IgD-negative memory B cell (primary cell): ENCODE measurements at regions not wholly inside any gene's neighbourhood (a gene's known extent, or its start where the extent isn't known, plus 50 kb on each side); places are given as distances from the start of the nearest gene placed in this dataset.

ENCODE experiments used
- H3K27ac Mint-ChIP-seq, 3 donors: one replicate each; pipeline ENCODE4 v1.8.0; 2020 to 2022; ENCODE audit warnings: mild to moderate bottlenecking in 3 of 3, mixed read lengths in 3 of 3, moderate library complexity in 1 of 3
- H3K27me3 Mint-ChIP-seq: one replicate; pipeline ENCODE4 v1.8.0; 2021; ENCODE audit warnings: mixed read lengths
- H3K36me3 Mint-ChIP-seq: one replicate; pipeline ENCODE4 v1.8.0; 2020; ENCODE audit warnings: mild to moderate bottlenecking, mixed read lengths
- H3K4me1 Mint-ChIP-seq, 3 donors: one replicate each; pipeline ENCODE4 v1.8.0; 2020 to 2022; ENCODE audit warnings: mixed read lengths in 3 of 3, mild to moderate bottlenecking in 1 of 3
- H3K4me3 Mint-ChIP-seq, 4 donors: one replicate each; pipeline ENCODE4 v1.8.0; 2020 to 2022; ENCODE audit warnings: mild to moderate bottlenecking in 4 of 4, mixed read lengths in 4 of 4, moderate library complexity in 3 of 4
- H3K9me3 Mint-ChIP-seq, 3 donors: one replicate each; pipeline ENCODE4 v1.8.0; 2020 to 2021; ENCODE audit warnings: mixed read lengths in 3 of 3, mild to moderate bottlenecking in 1 of 3

- no peak overlapping the region for H3K27ac Mint-ChIP-seq
- peaks cover 17% of the 10 kb centered on the region for H3K27me3 Mint-ChIP-seq
Observed at GRCh38 chr4:24680746-24681448, 96.5 kb upstream of the DHX15 start.

GRCh38 chr4:24683116-24683515, 98.8 kb upstream of the DHX15 start:
- Mint-ChIP-seq H3K4me3 (no peak overlapping the region), H3K4me1 (no peaks in the 10 kb centered on the region), H3K36me3 (no peaks in the 10 kb centered on the region), H3K9me3 (peaks cover 0 to 4% (median 3%) of the 10 kb centered on the region in 3 donors), H3K27ac (no peak overlapping the region), H3K27me3 (peaks cover 12% of the 10 kb centered on the region)

More at GRCh38 chr4:24680746-24681448, 96.5 kb upstream of the DHX15 start:
- Mint-ChIP-seq H3K9me3 (peaks cover 3 to 8% (median 4%) of the 10 kb centered on the region in 3 donors), H3K36me3 (no peaks in the 10 kb centered on the region), H3K4me3 (no peak overlapping the region), H3K4me1 (no peaks in the 10 kb centered on the region)

GRCh38 chr4:24686866-24687692, 102.7 kb upstream of the DHX15 start:
- H3K4me1 Mint-ChIP-seq, result no peaks in the 10 kb centered on the region
- no peaks in the 10 kb centered on the region for H3K36me3 Mint-ChIP-seq
- H3K4me3 Mint-ChIP-seq, result no peak overlapping the region
- H3K27me3 Mint-ChIP-seq, result peaks cover 10% of the 10 kb centered on the region
- H3K9me3 Mint-ChIP-seq, result peaks cover 2 to 6% (median 3%) of the 10 kb centered on the region in 3 donors
- no peak overlapping the region for H3K27ac Mint-ChIP-seq

GRCh38 chr4:24688453-24688852, 104.1 kb upstream of the DHX15 start:
- Mint-ChIP-seq H3K36me3 (no peaks in the 10 kb centered on the region), H3K27me3 (peaks cover 7% of the 10 kb centered on the region), H3K9me3 (peaks cover 2 to 6% (median 3%) of the 10 kb centered on the region in 3 donors), H3K4me1 (no peaks in the 10 kb centered on the region), H3K4me3 (peak overlapping the region in 1 of 4 donors; percentile 58), H3K27ac (no peak overlapping the region)

- H3K27ac Mint-ChIP-seq, result no peak overlapping the region
- H3K36me3 Mint-ChIP-seq, result no peaks in the 10 kb centered on the region
- peaks cover 7% of the 10 kb centered on the region for H3K27me3 Mint-ChIP-seq
- no peak overlapping the region for H3K4me3 Mint-ChIP-seq
- no peaks in the 10 kb centered on the region for H3K4me1 Mint-ChIP-seq
- H3K9me3 Mint-ChIP-seq, result peaks cover 2 to 6% (median 3%) of the 10 kb centered on the region in 3 donors
Observed at GRCh38 chr4:24689212-24689611, 104.9 kb upstream of the DHX15 start.

- Mint-ChIP-seq H3K4me3 (no peak overlapping the region), H3K36me3 (no peaks in the 10 kb centered on the region), H3K9me3 (peaks cover 2 to 6% (median 3%) of the 10 kb centered on the region in 3 donors), H3K27me3 (peaks cover 7% of the 10 kb centered on the region), H3K4me1 (no peaks in the 10 kb centered on the region), H3K27ac (peak overlapping the region in 1 of 3 donors; percentile 68)
Observed at GRCh38 chr4:24690436-24690835, 104.9 kb upstream of the SOD3 start.

- Mint-ChIP-seq H3K36me3 (no peaks in the 10 kb centered on the region), H3K4me3 (no peak overlapping the region), H3K9me3 (peaks cover 0 to 2% (median 0%) of the 10 kb centered on the region in 3 donors), H3K27me3 (peaks cover 3% of the 10 kb centered on the region), H3K4me1 (no peaks in the 10 kb centered on the region), H3K27ac (no peak overlapping the region)
Observed at GRCh38 chr4:24693636-24694035, 101.7 kb upstream of the SOD3 start.

GRCh38 chr4:24700118-24700517, 95.3 kb upstream of the SOD3 start:
- Mint-ChIP-seq H3K27me3 (no peaks in the 10 kb centered on the region), H3K36me3 (no peaks in the 10 kb centered on the region), H3K4me1 (no peaks in the 10 kb centered on the region), H3K9me3 (no peaks in the 10 kb centered on the region), H3K27ac (no peak overlapping the region), H3K4me3 (no peak overlapping the region)

GRCh38 chr4:24701683-24702082, 93.7 kb upstream of the SOD3 start:
- no peaks in the 10 kb centered on the region for H3K27me3 Mint-ChIP-seq
- H3K4me3 Mint-ChIP-seq, result no peak overlapping the region
- H3K27ac Mint-ChIP-seq, result no peak overlapping the region
- H3K4me1 Mint-ChIP-seq, result no peaks in the 10 kb centered on the region
- no peaks in the 10 kb centered on the region for H3K36me3 Mint-ChIP-seq
- no peaks in the 10 kb centered on the region for H3K9me3 Mint-ChIP-seq

GRCh38 chr4:24702281-24702680, 93.1 kb upstream of the SOD3 start:
- Mint-ChIP-seq H3K9me3 (no peaks in the 10 kb centered on the region), H3K36me3 (no peaks in the 10 kb centered on the region)

GRCh38 chr4:24703298-24703697, 92.1 kb upstream of the SOD3 start:
- Mint-ChIP-seq H3K27me3 (peaks cover under 1% of the 10 kb centered on the region), H3K27ac (no peak overlapping the region), H3K4me1 (no peaks in the 10 kb centered on the region), H3K9me3 (no peaks in the 10 kb centered on the region), H3K36me3 (no peaks in the 10 kb centered on the region), H3K4me3 (no peak overlapping the region)

More at GRCh38 chr4:24702281-24702680, 93.1 kb upstream of the SOD3 start:
- Mint-ChIP-seq H3K4me3 (no peak overlapping the region), H3K27me3 (no peaks in the 10 kb centered on the region), H3K4me1 (no peaks in the 10 kb centered on the region), H3K27ac (no peak overlapping the region)

GRCh38 chr4:24704149-24704548, 91.2 kb upstream of the SOD3 start:
- Mint-ChIP-seq H3K4me1 (no peaks in the 10 kb centered on the region), H3K36me3 (no peaks in the 10 kb centered on the region), H3K27ac (no peak overlapping the region), H3K4me3 (no peak overlapping the region), H3K27me3 (peaks cover 4% of the 10 kb centered on the region), H3K9me3 (peaks cover 0 to 7% (median 0%) of the 10 kb centered on the region in 3 donors)

GRCh38 chr4:24705016-24705753, 90.2 kb upstream of the SOD3 start:
- Mint-ChIP-seq H3K9me3 (peaks cover 0 to 7% (median 0%) of the 10 kb centered on the region in 3 donors), H3K27ac (no peak overlapping the region), H3K4me3 (no peak overlapping the region), H3K27me3 (peaks cover 4% of the 10 kb centered on the region), H3K4me1 (no peaks in the 10 kb centered on the region), H3K36me3 (no peaks in the 10 kb centered on the region)

GRCh38 chr4:24713604-24714003, 81.8 kb upstream of the SOD3 start:
- Mint-ChIP-seq H3K4me3 (no peak overlapping the region), H3K36me3 (peaks cover 7% of the 10 kb centered on the region), H3K4me1 (no peaks in the 10 kb centered on the region), H3K27ac (no peak overlapping the region), H3K27me3 (peaks cover 5% of the 10 kb centered on the region), H3K9me3 (peaks cover 6 to 22% (median 12%) of the 10 kb centered on the region in 3 donors)

GRCh38 chr4:24719615-24720014, 75.8 kb upstream of the SOD3 start:
- H3K4me1 Mint-ChIP-seq, result no peaks in the 10 kb centered on the region
- no peak overlapping the region for H3K4me3 Mint-ChIP-seq
- H3K9me3 Mint-ChIP-seq, result peaks cover 3 to 11% (median 4%) of the 10 kb centered on the region in 3 donors
- H3K27ac Mint-ChIP-seq, result no peak overlapping the region
- peaks cover 4% of the 10 kb centered on the region for H3K27me3 Mint-ChIP-seq
- peaks cover 5% of the 10 kb centered on the region for H3K36me3 Mint-ChIP-seq
